Hepatocyte (in vitro differentiated cells): ENCODE measurements at regions not wholly inside any gene's neighbourhood (a gene's known extent, or its start where the extent isn't known, plus 50 kb on each side); places are given as distances from the start of the nearest gene placed in this dataset.
"Not testable (repeated sequence)": the region's sequence is repeated elsewhere in the genome, so short reads cannot be mapped to it uniquely, and the experiment has no call there.

Experiments used
- CTCF ChIP-seq: fragments of 200-600 bp; sonication (generic); IDR thresholded peaks from 2 replicates; pipeline ENCODE4 v1.5.1; 2016; ENCODE audit warnings: antibody characterized with exemption, mild to moderate bottlenecking; ENCODE audit not compliant: poor library complexity
- EZH2 ChIP-seq: fragments of 200-600 bp; sonication (generic); IDR thresholded peaks from 2 replicates; pipeline ENCODE4 v1.6.1; 2016; ENCODE audit warnings: antibody characterized with exemption, mild to moderate bottlenecking, borderline replicate concordance
- EZH2phosphoT487 ChIP-seq: fragments of 200-600 bp; sonication (generic); IDR thresholded peaks from one replicate; pipeline ENCODE4 v1.6.1; 2018; ENCODE audit warnings: antibody characterized with exemption, mild to moderate bottlenecking, low read depth, moderate library complexity; ENCODE audit not compliant: unreplicated experiment, severe bottlenecking

GRCh38 chr14:105995011-105995710 is 468.8 kb downstream of the TMEM121 start:
- TF ChIP-seq CTCF, EZH2, EZH2phosphoT487: not testable (repeated sequence)
